ENCODE measurements at regions not wholly inside any gene's neighbourhood (a gene's known extent, or its start where the extent isn't known, plus 50 kb on each side); places are given as distances from the start of the nearest gene placed in this dataset.
A peak's percentile ranks its signal among the peaks of the same experiment; 100 is the strongest.

DNA sequence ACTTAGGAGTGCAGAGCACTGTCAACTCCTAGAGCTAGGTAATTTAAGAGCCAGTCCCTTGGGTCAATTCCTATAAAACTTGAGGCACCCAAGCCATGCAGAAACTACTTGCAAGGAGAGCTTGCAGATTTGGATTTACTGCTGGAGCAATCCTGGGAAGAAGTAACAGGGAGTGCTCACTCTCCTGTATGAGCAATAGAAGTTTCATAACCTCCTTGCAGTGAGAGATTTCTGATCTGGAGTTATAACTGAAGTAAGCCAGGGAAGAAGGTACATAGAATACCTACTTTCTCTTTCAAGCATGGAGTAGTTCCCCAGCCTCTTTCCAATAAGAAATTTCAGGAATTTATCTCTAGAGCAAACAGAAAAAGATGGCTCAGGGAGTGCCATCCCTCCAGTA lies 650.1 kb upstream of the USP15 start:
- DNase-seq (ENCODE audit: low read depth), result no peak
- TF ChIP-seq, protein P1, sequence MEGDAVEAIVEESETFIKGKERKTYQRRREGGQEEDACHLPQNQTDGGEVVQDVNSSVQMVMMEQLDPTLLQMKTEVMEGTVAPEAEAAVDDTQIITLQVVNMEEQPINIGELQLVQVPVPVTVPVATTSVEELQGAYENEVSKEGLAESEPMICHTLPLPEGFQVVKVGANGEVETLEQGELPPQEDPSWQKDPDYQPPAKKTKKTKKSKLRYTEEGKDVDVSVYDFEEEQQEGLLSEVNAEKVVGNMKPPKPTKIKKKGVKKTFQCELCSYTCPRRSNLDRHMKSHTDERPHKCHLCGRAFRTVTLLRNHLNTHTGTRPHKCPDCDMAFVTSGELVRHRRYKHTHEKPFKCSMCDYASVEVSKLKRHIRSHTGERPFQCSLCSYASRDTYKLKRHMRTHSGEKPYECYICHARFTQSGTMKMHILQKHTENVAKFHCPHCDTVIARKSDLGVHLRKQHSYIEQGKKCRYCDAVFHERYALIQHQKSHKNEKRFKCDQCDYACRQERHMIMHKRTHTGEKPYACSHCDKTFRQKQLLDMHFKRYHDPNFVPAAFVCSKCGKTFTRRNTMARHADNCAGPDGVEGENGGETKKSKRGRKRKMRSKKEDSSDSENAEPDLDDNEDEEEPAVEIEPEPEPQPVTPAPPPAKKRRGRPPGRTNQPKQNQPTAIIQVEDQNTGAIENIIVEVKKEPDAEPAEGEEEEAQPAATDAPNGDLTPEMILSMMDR (conservative IDR thresholded peaks at IDR 0.05; ENCODE audit: low read length), result no peak

DNA sequence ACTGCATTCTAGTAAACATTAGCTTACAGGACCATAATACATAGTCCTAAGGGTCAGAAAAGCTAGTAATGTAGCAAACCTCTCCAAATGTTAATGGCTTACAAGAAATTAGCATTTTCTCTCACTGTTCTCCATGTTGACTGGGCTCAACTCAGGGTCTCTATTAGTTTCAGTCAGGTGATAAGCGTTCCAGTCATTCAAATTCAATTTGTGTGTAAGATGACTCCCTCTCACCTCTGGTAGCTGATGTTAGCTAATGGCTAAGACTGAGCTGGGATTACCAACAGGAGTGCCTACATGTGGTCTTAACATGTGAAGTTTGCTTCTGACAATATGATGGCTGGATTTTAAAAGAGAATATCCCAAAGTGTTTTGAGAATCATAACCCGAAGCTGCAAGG lies 630.5 kb upstream of the USP15 start:
- no peak overlapping the region for H3K4me3 ChIP-seq (ENCODE audit: low read length)
- DNase-seq (ENCODE audit: low read depth), result no peak
- TF ChIP-seq, protein P1 (conservative IDR thresholded peaks at IDR 0.05; ENCODE audit: low read length), result no peak

More for the DNA sequence above, 650.1 kb upstream of the USP15 start:
- no peak overlapping the region for H3K4me3 ChIP-seq (ENCODE audit: low read length)

DNA sequence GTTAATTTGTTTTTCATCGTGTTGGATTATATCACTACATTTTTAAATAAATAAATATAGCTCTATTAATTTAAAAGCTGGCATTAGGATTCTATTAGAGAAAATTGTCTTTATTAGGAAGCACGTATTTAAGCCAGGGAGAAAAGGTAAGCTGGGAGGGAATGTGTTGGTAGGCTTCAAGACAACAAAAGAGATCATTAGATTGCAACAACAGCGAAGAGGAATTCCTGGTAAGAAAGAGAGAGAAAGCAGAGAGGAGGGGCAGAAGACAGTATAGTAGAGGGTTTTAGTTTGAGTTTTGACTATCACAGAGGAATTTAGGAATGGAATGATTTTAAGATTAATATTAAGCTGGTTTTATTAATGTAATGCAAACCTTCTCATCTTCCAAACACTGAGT lies 613.6 kb upstream of the USP15 start:
- TF ChIP-seq, protein P1 (conservative IDR thresholded peaks at IDR 0.05; ENCODE audit: low read length), result no peak
- DNase-seq (ENCODE audit: low read depth), result no peak
- H3K4me3 ChIP-seq (ENCODE audit: low read length), result no peak overlapping the region

DNA sequence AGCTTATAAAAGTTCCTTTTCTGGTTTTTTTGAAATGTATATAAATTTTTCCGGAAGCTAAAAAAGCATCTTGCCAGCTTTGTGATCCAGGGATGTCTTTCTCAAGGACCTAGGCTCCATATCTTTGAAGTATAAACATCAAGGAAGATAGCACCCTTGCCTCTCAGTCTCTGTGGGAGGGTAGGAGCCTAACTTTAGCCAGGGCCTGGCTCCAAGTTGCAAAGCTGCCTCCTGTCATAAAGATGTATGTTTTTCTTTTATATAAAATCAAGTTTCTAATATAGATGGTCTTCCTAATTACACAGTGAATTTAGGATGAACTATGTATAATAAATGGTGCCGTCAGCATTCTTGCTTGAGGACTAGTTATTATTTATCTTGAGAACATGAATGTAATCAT lies 612.6 kb upstream of the USP15 start:
- no peak overlapping the region for H3K4me3 ChIP-seq (ENCODE audit: low read length)
- DNase-seq (ENCODE audit: low read depth), result no peak
- TF ChIP-seq, protein P1 (conservative IDR thresholded peaks at IDR 0.05; ENCODE audit: low read length), result no peak

DNA sequence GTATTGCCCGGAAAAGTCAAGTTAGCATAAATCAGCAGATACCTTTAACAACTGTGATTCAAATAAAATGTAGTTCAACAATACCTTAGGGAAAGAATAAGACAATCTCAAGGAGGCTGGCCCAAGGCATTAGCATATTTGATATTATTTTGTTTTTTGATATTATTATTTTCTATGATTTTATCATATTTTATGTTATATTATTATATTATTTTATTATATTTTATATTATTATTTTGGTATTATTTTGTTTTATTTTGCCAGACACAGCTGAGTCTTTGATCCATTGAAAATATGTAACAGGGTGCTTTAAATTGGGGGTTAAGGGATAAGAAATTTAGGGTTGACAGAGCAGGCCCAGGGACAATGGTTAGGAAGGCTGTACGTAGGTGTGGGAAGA lies 607.9 kb upstream of the USP15 start:
- H3K4me3 ChIP-seq (ENCODE audit: low read length), result no peak overlapping the region
- TF ChIP-seq, protein P1 (conservative IDR thresholded peaks at IDR 0.05; ENCODE audit: low read length), result no peak
- DNase-seq (ENCODE audit: low read depth), result no peak

DNA sequence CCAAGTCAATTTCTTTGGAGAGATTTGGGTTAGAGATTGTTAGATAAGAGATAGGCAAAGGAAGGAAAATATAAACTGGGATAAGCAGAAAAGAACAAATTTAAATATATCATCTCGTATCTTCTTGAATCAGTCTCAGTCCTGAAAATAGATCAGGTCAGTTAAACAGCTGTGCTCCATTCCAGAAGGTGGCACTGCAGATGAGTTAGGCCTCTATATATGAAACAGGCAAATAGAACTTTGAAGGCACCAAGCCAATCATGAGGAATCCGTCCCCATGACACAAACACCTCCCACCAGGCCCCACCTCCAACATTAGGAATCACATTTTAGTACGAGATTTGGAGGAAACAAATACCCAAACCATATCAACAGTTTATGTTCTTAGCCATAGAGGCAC lies 605.5 kb upstream of the USP15 start:
- TF ChIP-seq, protein P1 (conservative IDR thresholded peaks at IDR 0.05; ENCODE audit: low read length), result peak; percentile 22
- peak; percentile 0 for DNase-seq (ENCODE audit: low read depth)

DNA sequence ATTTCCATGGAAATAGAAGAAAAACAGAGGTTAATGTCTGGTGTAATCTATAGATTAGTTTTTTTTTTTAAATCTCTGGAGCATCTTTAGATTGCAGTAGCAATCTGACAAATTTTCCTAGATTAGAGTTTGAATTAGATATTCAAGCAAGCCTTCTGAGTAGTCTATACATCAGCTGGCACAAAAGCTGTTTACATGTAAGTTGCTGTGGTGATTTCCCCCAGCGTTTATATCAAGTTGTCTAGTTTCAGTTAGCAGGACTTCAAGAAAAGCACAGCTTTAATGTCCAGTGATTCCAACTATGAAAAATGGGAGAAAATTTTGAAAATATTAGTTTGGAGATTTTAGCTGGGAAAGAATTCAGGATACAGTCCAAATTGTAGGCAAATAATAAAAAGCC lies 605.0 kb upstream of the USP15 start:
- TF ChIP-seq, protein P1 (conservative IDR thresholded peaks at IDR 0.05; ENCODE audit: low read length), result no peak
- H3K4me3 ChIP-seq (ENCODE audit: low read length), result no peak overlapping the region
- no peak for DNase-seq (ENCODE audit: low read depth)

More for the DNA sequence above, 605.5 kb upstream of the USP15 start:
- H3K4me3 ChIP-seq (ENCODE audit: low read length), result no peak overlapping the region
